Endodermal cell (in vitro differentiated cells): ENCODE measurements at regions not wholly inside any gene's neighbourhood (a gene's known extent, or its start where the extent isn't known, plus 50 kb on each side); places are given as distances from the start of the nearest gene placed in this dataset.

Experiments used
- DNase-seq: peaks from one replicate; pipeline ENCODE4 v3.0.0-alpha.2; 2017
- H3K27ac ChIP-seq: 2 replicates; pipeline ENCODE4 v1.5.1; 2013; ENCODE audit warnings: mild to moderate bottlenecking, low read depth, low read length, moderate library complexity
- H3K27me3 ChIP-seq: 2 replicates; pipeline ENCODE4 v1.6.1; 2013; ENCODE audit warnings: mild to moderate bottlenecking, low read length, moderate library complexity; ENCODE audit not compliant: insufficient read depth, control insufficient read depth, poor library complexity, severe bottlenecking
- H3K36me3 ChIP-seq: 2 replicates; pipeline ENCODE4 v1.7.0; 2013; ENCODE audit warnings: mild to moderate bottlenecking, low read length, moderate library complexity; ENCODE audit not compliant: control insufficient read depth, insufficient read depth
- H3K4me1 ChIP-seq: one replicate; pipeline ENCODE4 v1.7.0; 2013; ENCODE audit warnings: low read length; ENCODE audit not compliant: control insufficient read depth, insufficient read depth
- H3K4me3 ChIP-seq: 2 replicates; pipeline ENCODE4 v1.5.1; 2013; ENCODE audit warnings: mild to moderate bottlenecking, low read length, moderate library complexity
- H3K9ac ChIP-seq: 2 replicates; pipeline ENCODE4 v1.6.1; 2013; ENCODE audit warnings: mild to moderate bottlenecking, low read length, moderate library complexity; ENCODE audit not compliant: poor library complexity, severe bottlenecking; ENCODE audit errors: extremely low read depth
- H3K9me3 ChIP-seq: 2 replicates; pipeline ENCODE4 v1.6.1; 2013; ENCODE audit warnings: mild to moderate bottlenecking, low read length, moderate library complexity; ENCODE audit not compliant: control insufficient read depth
- H3K27ac Mint-ChIP-seq: 2 replicates; pipeline ENCODE4 v1.8.0; 2020; ENCODE audit warnings: mixed read lengths
- H3K27me3 Mint-ChIP-seq: 2 replicates; pipeline ENCODE4 v1.8.0; 2021; ENCODE audit warnings: mild to moderate bottlenecking, mixed read lengths; ENCODE audit not compliant: insufficient read depth
- H3K36me3 Mint-ChIP-seq: 2 replicates; pipeline ENCODE4 v1.8.0; 2020; ENCODE audit warnings: low read depth, mixed read lengths
- H3K4me1 Mint-ChIP-seq: 2 replicates; pipeline ENCODE4 v1.8.0; 2020; ENCODE audit warnings: mixed read lengths
- H3K4me3 Mint-ChIP-seq: 2 replicates; pipeline ENCODE4 v1.8.0; 2020; ENCODE audit warnings: mild to moderate bottlenecking, moderate library complexity, mixed read lengths
- H3K9me3 Mint-ChIP-seq: 2 replicates; pipeline ENCODE4 v1.8.0; 2020; ENCODE audit warnings: mild to moderate bottlenecking, mixed read lengths
- WGBS, 2 experiments: methylation state at CpG; one replicate each; pipeline versions ENCODE4 v1.1.5 to v1.1.7; 2013; ENCODE audit warnings: missing lambda C conversion rate in 2 of 2, mixed read lengths in 1 of 2; ENCODE audit not compliant: insufficient coverage in 1 of 2, insufficient read length in 1 of 2; 5-methylcytosine and 5-hydroxymethylcytosine counted together
- TF ChIP-seq, protein P1 (sequence below): fragments of 200-600 bp; sonication (generic); conservative IDR thresholded peaks from 2 replicates; pipeline ENCODE4 v1.5.0; 2021; ENCODE audit warnings: antibody characterized with exemption, mild to moderate bottlenecking

DNA sequence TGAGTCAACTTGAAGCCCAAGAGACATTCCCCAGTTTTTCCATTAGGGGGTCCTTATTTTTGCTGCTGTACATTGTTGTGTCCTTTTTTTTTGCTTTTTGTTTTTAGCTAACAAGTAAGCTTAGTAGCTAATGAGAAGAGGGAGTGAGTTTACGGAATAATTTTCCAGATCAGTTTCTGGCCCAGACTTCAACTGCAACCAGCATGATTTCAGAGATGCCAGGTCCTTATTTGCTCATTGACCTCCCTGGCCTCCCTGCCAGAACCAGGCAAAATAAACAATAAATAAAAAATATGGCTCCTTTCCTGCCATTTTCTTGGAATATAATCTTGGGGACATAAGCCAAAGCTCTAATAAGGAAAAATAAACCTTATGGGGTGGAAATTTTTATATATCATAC lies 185.9 kb downstream of the FAT3 start:
- Mint-ChIP-seq H3K4me3 (no peak overlapping the region), H3K4me1 (peaks cover 29% of the 10 kb centered on the region), H3K36me3 (no peaks in the 10 kb centered on the region), H3K27me3 (no peaks in the 10 kb centered on the region), H3K9me3 (no peaks in the 10 kb centered on the region), H3K27ac (peak overlapping the region; percentile 13)
- TF ChIP-seq, protein P1, sequence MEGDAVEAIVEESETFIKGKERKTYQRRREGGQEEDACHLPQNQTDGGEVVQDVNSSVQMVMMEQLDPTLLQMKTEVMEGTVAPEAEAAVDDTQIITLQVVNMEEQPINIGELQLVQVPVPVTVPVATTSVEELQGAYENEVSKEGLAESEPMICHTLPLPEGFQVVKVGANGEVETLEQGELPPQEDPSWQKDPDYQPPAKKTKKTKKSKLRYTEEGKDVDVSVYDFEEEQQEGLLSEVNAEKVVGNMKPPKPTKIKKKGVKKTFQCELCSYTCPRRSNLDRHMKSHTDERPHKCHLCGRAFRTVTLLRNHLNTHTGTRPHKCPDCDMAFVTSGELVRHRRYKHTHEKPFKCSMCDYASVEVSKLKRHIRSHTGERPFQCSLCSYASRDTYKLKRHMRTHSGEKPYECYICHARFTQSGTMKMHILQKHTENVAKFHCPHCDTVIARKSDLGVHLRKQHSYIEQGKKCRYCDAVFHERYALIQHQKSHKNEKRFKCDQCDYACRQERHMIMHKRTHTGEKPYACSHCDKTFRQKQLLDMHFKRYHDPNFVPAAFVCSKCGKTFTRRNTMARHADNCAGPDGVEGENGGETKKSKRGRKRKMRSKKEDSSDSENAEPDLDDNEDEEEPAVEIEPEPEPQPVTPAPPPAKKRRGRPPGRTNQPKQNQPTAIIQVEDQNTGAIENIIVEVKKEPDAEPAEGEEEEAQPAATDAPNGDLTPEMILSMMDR, result no peak
- no peak overlapping the region for H3K9ac ChIP-seq
- H3K9me3 ChIP-seq, result no peaks in the 10 kb centered on the region
- H3K36me3 ChIP-seq, result no peaks in the 10 kb centered on the region
- H3K27ac ChIP-seq, result no peak overlapping the region
- no peaks in the 10 kb centered on the region for H3K27me3 ChIP-seq
- WGBS, 2 experiments, result 100% methylated on average over 1 of the region's 1 CpG; no CpG with 5 or more reads in 1 of the 2 experiments
- no peak for DNase-seq
- H3K4me3 ChIP-seq, result no peak overlapping the region
- H3K4me1 ChIP-seq, result no peaks in the 10 kb centered on the region

DNA sequence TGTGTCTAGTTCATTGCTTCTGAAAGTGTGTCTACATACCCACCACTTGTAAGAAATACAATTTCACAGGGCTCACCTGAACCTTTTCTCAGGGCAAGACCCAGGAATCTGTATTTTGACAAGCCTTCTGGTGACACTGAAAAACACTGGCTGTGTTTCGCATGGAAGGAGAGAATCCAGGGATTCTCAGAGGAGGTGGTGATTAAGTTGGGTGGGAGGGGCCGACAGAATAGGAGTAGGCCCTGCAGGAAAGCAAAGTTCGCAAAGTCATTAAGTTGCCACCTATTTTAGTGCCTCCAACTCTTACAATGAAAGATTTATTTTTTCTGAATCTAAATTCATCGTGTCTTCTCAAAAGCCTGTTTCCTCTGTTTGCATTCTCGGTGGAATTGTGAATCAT lies 186.8 kb downstream of the FAT3 start:
- WGBS, 2 experiments, result 73 to 95% methylated on average over 3 to 5 of the region's 5 CpGs
- H3K27ac ChIP-seq, result no peak overlapping the region
- Mint-ChIP-seq H3K4me1 (peaks cover 25% of the 10 kb centered on the region), H3K27ac (no peak overlapping the region), H3K9me3 (no peaks in the 10 kb centered on the region), H3K36me3 (no peaks in the 10 kb centered on the region), H3K27me3 (no peaks in the 10 kb centered on the region), H3K4me3 (no peak overlapping the region)
- no peak overlapping the region for H3K9ac ChIP-seq
- H3K9me3 ChIP-seq, result no peaks in the 10 kb centered on the region
- TF ChIP-seq, protein P1, result no peak
- DNase-seq, result peak; percentile 61
- no peaks in the 10 kb centered on the region for H3K36me3 ChIP-seq
- no peaks in the 10 kb centered on the region for H3K4me1 ChIP-seq
- H3K4me3 ChIP-seq, result no peak overlapping the region
- no peaks in the 10 kb centered on the region for H3K27me3 ChIP-seq

DNA sequence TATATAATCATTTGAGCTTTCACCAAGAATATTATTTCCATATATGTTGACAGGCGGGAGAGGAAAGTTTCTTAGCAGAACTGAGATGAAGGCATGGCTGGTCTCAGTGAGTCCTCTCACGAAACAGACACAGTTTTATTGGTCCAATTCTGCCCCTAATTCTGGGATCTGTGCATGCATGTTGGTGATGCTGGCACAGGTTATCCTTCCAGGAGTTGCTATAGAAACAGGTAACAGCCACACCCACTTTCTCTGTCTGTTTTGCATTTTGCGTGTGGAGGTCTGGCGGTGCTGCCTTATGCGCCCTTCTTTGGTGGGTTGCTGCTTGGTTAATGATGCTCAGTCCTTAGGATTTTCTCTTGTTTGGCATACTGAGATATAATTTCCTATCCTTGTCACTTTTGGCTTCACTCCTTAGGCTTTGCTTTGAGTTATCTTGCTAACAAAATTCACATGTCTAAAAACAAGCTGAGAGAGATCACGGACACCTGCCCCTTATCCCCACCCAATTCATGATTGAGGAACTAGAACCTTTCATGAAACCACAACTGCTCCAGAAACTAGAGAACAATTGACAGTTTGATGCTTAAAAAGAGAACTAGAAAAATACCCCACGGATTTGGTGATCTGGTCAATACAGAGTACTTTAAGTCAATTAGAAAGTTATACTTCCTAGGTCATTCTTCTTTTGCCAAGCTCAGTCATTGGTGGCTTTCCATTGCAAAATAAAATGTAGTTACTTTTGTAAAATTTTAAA lies 189.3 kb downstream of the FAT3 start:
- 98 to 100% methylated on average over 3 to 7 of the region's 7 CpGs for WGBS, 2 experiments
- Histone ChIP-seq H3K9me3 (no peaks in the 10 kb centered on the region), H3K4me1 (no peaks in the 10 kb centered on the region), H3K4me3 (no peak overlapping the region), H3K27ac (no peak overlapping the region), H3K27me3 (no peaks in the 10 kb centered on the region), H3K9ac (no peak overlapping the region), H3K36me3 (no peaks in the 10 kb centered on the region)
- no peak overlapping the region for H3K27ac Mint-ChIP-seq
- H3K4me1 Mint-ChIP-seq, result peaks cover 22% of the 10 kb centered on the region
- no peaks in the 10 kb centered on the region for H3K36me3 Mint-ChIP-seq
- no peak overlapping the region for H3K4me3 Mint-ChIP-seq
- no peaks in the 10 kb centered on the region for H3K9me3 Mint-ChIP-seq
- TF ChIP-seq, protein P1, result no peak
- DNase-seq, result no peak
- H3K27me3 Mint-ChIP-seq, result no peaks in the 10 kb centered on the region
